B cell (primary cell): ENCODE measurements at regions not wholly inside any gene's neighbourhood (a gene's known extent, or its start where the extent isn't known, plus 50 kb on each side); places are given as distances from the start of the nearest gene placed in this dataset.

ENCODE experiments used
- EZH2 ChIP-seq: IDR thresholded peaks from 2 replicates; pipeline ENCODE4 v1.6.1; 2012; ENCODE audit warnings: borderline replicate concordance, low read depth, mild to moderate bottlenecking, moderate library complexity, low read length; ENCODE audit not compliant: insufficient read depth, poor library complexity, severe bottlenecking
- TF ChIP-seq, protein P1 (sequence below): fragments of 200-600 bp; IDR thresholded peaks from one replicate; pipeline ENCODE4 v1.8.0; 2022; ENCODE audit warnings: antibody characterized with exemption, mild to moderate bottlenecking

DNA sequence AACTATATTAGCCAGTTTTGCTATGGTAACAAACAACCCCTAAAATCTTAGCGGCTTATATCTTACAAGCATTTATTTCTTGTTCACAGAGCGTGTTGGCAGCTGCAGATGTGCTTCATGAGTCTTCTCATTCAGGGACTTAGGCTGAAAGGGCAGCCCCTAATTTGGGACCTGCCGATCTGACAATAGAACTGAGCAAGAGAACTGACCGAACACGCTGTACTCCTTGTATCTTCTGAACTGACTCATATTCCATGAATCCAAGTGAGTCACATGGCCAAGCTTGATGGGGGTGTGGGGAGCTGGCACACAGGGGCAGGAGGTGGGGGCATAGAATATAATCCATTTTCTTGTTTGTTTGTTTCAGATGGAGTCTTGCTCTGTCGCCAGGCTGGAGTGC lies 481.7 kb upstream of the CADM1 start:
- TF ChIP-seq, protein P1, sequence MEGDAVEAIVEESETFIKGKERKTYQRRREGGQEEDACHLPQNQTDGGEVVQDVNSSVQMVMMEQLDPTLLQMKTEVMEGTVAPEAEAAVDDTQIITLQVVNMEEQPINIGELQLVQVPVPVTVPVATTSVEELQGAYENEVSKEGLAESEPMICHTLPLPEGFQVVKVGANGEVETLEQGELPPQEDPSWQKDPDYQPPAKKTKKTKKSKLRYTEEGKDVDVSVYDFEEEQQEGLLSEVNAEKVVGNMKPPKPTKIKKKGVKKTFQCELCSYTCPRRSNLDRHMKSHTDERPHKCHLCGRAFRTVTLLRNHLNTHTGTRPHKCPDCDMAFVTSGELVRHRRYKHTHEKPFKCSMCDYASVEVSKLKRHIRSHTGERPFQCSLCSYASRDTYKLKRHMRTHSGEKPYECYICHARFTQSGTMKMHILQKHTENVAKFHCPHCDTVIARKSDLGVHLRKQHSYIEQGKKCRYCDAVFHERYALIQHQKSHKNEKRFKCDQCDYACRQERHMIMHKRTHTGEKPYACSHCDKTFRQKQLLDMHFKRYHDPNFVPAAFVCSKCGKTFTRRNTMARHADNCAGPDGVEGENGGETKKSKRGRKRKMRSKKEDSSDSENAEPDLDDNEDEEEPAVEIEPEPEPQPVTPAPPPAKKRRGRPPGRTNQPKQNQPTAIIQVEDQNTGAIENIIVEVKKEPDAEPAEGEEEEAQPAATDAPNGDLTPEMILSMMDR = no peak
- no peak for TF ChIP-seq EZH2
